HFF-Myc (cell line): ENCODE measurements at regions not wholly inside any gene's neighbourhood (a gene's known extent, or its start where the extent isn't known, plus 50 kb on each side); places are given as distances from the start of the nearest gene placed in this dataset.

Experiments
- DNase-seq: peaks from one replicate; pipeline ENCODE4 v3.0.0-alpha.2; 2011; ENCODE audit warnings: low read depth; ENCODE audit errors: extremely low read depth
- H3K4me3 ChIP-seq: replicated peaks from 2 replicates; pipeline ENCODE4 v1.5.1; 2011; ENCODE audit warnings: low read depth, mild to moderate bottlenecking, control low read depth, low read length
- TF ChIP-seq, protein P1 (sequence below): IDR thresholded peaks from 2 replicates; pipeline ENCODE4 v1.5.1; 2012; ENCODE audit warnings: mild to moderate bottlenecking, low read depth, low read length, control low read depth; ENCODE audit errors: missing control alignments

DNA sequence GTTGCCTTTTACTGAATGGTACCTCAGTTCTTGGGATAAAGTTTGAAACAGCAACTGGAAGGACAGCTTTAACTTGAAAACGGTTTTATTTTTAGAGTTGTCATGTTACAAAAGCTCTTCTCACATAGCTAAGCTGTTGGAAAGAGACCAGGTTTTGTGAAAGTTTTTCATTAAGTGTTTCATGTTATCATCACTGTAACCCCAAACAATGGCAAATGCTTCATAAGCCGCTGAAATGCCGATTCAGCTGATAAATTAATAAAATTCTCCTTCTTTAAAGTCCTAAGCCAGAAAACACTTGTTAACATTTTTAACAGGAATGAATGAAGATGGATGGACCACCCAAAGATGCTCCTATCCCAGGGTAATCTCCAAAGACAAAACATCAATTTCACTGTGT, 76.1 kb upstream of the IRF2 start:
- H3K4me3 ChIP-seq, result no peak overlapping the region
- TF ChIP-seq, protein P1, sequence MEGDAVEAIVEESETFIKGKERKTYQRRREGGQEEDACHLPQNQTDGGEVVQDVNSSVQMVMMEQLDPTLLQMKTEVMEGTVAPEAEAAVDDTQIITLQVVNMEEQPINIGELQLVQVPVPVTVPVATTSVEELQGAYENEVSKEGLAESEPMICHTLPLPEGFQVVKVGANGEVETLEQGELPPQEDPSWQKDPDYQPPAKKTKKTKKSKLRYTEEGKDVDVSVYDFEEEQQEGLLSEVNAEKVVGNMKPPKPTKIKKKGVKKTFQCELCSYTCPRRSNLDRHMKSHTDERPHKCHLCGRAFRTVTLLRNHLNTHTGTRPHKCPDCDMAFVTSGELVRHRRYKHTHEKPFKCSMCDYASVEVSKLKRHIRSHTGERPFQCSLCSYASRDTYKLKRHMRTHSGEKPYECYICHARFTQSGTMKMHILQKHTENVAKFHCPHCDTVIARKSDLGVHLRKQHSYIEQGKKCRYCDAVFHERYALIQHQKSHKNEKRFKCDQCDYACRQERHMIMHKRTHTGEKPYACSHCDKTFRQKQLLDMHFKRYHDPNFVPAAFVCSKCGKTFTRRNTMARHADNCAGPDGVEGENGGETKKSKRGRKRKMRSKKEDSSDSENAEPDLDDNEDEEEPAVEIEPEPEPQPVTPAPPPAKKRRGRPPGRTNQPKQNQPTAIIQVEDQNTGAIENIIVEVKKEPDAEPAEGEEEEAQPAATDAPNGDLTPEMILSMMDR, result no peak
- no peak for DNase-seq

DNA sequence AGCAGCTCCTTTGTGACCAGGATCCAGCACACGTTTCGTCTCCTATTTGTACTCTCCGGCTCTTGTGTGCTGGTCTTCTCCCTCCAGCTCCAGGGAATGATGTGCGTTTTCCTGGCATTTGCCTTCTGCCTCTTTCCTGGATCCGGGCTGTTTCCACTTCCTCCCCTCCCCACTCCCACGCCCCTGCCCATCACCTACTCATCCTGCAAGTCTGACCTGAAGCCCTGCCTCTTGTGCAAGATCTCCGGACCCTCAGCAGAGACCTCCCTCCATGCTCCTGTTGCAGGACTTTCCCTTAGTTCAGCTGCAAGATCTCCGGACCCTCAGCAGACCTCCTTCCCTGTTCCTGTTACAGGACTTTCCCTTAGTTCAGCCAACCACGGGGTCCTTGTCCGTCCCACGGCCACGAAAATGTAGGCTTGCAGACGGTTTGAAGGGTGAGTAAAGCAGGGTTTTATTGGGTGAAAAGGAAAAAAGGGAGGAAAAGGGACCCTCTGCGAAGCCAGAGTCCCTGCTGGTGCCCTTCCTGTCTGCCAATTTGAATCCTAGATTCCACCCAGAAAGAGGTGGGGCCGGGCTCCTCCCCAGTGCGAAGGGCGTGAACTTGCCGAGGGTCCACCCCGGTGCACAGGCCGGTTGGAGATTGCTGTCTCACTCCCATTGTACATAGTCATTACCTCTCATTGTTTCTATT, 74.4 kb upstream of the IRF2 start:
- DNase-seq, result no peak
- no peak overlapping the region for H3K4me3 ChIP-seq
- TF ChIP-seq, protein P1, result no peak

- TF ChIP-seq, protein P1, result no peak
- no peak overlapping the region for H3K4me3 ChIP-seq
- no peak for DNase-seq
Observed at GRCh38 chr4:184548316-184548647, 73.9 kb upstream of the IRF2 start.

GRCh38 chr4:184544788-184545409, 70.5 kb upstream of the IRF2 start:
- DNase-seq, result no peak
- no peak overlapping the region for H3K4me3 ChIP-seq
- TF ChIP-seq, protein P1, result no peak

- no peak overlapping the region for H3K4me3 ChIP-seq
- TF ChIP-seq, protein P1, result no peak
- DNase-seq, result no peak
Observed at GRCh38 chr4:184541907-184542306, 67.6 kb upstream of the IRF2 start.

DNA sequence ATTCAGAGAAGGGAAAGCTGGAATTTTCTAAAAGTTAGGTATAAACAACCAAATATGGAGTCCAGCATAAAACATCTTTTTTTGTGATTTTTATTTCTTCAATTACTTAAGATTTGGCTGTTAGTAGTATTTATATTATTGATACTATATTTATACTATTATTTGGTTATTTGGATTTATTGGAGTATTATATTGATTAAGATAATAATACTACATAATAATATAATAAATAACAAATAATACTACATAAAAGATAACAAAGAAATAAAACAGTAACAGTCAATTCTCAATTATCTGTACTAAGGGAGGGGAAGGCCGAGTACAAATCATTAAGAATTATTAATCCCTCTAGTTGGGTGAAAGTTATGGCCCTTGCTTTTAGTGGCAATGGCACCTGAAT, 66.0 kb upstream of the IRF2 start:
- DNase-seq, result no peak
- H3K4me3 ChIP-seq, result no peak overlapping the region
- TF ChIP-seq, protein P1, result no peak
